ENCODE measurements at regions not wholly inside any gene's neighbourhood (a gene's known extent, or its start where the extent isn't known, plus 50 kb on each side); places are given as distances from the start of the nearest gene placed in this dataset.

DNA sequence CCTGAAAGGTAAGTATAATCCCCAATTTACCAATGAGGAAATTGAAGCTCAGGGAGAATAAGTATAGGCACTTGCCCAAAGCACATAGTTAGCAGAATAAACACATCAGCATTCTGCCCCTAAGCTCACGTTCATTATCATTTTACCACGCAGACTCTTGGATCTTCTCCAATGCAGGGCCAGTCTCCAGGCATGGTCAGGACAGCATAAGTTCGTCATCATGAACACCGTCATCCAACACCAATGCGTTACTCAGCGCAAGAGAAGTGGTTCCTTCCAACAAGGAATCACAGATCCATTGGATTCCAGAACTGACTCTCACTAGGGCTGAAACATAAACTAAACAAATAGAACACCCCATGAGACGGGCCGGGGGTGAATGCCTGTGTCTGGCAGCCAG is 86.5 kb upstream of the GPM6B start:
- DNase-seq (ENCODE audit: low read depth) = no peak

DNA sequence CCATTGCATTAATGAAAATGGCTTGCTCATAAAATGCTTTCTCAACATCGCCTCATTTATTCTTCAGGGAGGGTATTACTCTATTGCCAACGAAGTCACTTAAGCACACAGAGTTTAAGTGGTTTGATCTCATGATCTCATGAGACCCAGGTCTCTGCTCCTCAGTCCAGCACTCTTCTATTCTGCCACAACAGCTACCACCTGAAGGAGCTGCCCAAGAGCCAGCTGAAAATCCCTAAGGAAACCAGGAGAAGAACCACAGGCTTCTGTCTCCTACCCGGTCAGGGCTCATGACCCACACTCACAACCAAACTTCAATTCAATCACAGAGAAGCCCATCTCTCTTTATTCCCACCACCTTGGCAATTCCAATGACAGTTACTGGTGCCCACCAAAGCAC is 85.5 kb upstream of the GPM6B start:
- DNase-seq (ENCODE audit: low read depth) = no peak

DNA sequence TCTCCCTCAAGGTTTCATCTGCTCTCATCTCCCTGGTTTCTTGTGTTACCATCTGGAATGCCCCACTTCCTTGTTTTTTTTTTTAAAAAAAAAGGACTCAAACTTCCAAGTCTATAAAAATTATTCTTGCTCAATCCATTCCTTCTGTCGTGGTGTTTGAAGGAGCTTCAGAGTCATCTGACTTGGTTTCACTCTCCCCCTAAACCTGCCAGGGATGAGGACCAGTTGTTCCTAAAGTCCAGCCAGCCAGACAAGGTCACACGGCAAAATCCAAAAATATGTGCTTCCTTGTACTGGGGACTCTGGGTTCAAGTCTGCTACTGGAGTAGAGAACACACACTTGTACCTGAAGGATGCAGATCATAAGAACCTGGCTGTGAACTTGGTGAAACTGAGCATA is 84.5 kb upstream of the GPM6B start:
- DNase-seq (ENCODE audit: low read depth) = no peak

DNA sequence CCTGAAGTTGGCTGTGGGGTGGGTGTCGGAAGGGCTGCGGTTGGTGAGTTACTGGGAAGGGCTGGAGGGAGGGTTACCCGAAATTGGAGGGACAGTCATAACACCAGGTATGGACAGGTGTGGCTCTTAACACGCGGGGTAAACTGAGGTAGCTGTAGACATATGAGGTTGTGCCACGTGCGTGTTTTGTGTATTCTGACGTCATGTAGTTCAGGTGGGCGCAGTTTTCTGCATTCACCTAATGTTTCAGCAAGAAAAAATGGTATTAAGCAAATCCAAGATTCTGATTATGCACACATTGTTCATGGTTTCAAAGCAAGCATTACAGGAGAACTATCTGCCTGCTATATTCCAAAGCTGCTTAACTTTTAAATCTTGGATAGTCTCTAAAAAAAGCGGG is 83.5 kb upstream of the GPM6B start:
- no peak for DNase-seq (ENCODE audit: low read depth)

DNA sequence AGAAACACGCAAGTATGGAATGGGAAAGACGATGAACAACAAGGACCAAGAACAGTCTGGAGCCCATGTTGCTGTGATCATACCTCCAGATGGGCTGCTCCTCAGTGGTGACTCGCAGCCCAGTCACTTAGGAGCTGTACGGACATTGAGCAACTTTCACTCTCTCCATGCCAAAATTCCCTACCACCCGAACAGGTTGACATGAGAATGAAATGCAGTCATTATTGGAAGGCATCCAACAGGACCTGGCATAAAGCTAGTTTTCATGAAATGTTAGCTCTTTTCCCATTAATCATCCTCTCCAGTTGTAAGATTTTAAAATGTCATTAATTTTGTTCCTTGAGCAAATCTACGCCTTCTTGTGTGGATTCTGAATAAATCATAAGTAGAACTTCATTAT is 82.7 kb upstream of the GPM6B start:
- peak; percentile 16 for DNase-seq (ENCODE audit: low read depth)

DNA sequence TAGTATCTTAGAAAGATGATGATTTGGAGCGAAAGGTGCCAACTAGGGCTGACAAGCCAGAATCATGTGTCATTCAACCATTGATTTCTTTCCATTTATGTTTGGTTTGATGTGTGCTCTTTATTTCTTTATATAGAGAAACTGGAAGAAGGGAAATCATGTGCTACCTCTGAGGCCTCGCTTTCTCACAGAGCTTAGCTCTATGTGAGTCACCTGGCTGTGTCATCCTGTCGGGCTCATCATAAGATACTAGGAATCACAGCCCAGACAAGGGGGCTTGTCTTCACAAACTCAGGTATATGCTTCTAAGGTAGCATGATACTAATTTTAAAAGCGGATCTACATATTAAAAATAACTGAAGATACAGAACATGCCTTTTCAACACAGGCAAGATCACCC is 81.7 kb upstream of the GPM6B start:
- DNase-seq (ENCODE audit: low read depth) = no peak

DNA sequence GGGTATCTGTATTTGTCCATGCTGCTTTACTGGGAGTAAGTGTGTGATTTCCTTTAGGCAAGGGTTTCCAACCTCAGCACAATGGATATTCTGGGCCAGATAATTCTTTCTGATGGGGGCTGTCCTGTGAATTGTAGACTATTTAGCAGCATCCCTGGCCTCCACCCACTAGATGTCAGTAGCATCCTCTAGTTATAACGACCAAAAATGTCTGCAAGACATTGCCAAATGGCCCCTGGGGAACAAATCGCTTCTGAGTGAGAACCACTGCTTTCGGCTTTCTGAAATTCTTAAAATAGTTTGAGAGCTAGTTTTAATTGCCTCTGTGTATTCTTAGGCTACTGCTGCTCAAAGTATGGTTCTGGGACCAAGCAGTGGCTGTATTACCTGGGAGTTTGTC is 81.2 kb upstream of the GPM6B start:
- DNase-seq (ENCODE audit: low read depth) = no peak

DNA sequence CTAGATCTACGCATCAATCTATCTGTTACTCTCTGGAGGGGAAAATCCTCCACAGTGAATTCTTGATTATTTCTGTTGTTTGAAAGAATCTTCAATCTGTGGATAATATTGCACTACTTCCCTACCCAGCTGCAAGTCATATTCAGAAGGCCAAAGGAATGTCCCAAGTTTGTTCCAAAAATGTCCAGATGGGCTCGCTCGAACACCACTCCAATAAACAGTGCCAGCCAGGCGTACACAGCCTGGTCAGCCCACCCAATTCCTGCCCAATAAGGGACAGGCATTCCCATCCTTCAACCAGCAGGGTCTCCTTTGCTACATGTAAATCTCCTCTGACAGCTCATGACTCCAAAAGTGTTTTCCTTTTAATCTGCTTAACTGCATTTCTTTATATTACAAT is 80.7 kb upstream of the GPM6B start:
- no peak for DNase-seq (ENCODE audit: low read depth)

DNA sequence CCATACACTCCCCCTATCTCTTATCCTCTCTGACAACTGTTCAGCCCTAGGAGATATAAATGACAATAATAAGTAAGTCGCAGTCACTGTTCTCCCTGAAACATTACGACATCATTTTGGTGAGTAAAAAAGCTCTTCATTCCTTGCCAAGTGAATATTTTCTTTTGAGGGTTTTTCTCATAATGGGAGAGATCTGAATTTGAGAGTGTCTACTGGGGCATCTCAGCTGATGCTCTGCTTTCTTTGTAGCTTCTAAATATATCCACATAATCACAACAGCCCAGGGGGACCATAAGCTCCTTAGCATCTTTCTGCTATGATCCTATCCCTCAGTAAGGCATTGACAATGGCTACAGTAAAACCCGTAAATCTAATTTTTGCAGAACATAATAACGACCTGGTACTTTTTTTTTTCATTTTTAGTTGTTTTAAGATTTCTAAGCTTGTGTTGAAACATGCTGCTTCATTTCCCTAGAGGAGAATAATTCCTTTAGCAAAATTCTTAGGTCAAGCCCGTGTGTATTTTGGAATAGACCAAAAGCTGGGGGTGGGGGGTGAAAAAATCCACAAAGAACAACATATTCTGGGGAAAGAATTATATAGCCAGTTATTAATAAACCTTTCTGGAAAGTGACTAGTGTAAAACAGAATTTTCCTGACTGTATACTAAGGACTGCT is 78.1 kb upstream of the GPM6B start:
- DNase-seq (ENCODE audit: low read depth) = no peak

DNA sequence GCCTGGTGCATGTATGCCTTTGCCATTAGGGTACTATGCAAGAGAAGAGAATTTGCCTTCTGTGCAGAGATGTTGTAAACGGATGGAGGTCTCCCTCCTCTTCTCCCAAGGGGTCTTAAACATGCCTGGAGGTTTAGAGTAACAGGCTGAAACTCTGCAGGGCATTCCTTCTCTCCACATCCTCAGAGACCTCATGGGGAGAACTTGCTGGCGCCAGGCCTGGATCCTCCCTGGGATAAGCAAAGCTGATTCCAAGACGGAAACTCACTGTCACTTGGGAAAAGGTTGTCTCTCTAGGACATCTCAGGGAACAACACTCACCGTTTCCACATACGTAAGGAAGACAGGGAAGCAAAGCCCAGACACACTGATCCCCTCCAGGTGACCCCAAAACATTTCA is 76.9 kb upstream of the GPM6B start:
- DNase-seq (ENCODE audit: low read depth) = no peak

DNA sequence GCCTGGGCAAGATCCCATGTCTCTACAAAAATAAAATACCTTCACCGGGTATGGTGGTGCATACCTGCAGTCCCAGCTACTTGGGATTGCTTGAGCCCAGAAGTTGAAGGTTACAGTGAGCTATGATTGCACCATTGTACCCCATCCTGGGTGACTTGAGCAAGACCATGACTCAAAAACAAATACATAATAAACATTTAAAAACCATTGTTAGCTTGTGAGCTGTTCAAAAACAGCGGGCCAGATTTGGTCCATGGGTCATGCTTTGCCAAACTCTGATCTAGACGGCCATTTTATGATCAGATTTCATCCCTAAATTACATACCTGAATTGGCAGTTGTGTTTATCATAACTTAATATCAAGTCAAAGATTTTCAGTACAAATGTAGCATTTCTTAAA is 76.0 kb upstream of the GPM6B start:
- DNase-seq (ENCODE audit: low read depth) = no peak

DNA sequence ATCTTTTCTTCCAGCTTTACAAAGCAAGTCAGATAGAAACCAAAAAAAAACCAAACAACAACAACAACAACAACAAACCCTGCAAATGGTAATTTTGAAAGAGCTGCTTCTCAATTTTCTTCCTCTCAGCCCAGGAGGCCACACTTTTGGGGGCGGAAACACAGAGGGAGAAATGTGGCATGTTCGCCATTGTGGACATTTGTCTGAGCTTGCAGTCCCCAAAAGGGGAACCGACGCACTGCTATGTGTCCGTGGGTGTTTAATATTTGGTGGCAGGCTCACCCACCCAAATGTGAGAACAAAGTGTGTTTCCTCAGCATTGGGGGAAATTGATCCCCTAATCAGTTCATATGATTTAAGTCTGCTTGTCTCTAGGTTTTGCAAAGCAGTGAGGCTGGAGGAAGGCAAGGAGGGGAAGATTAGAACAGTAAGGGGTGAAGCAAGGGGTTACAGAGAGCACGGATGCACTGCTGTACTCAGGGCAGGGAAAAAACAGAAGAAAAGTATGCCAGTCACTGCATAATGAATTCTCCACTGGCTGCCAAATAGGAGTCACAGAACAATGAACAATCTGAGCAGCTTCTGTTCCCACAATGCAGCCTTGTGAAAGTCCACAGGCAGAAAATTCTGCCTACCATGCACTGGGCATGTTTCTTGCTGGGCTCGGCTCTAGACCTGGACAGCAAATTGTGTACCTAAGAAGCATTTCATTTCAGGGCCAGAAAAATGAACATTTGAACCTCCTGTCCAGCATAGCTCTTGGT is 74.7 kb upstream of the GPM6B start:
- no peak for DNase-seq (ENCODE audit: low read depth)

DNA sequence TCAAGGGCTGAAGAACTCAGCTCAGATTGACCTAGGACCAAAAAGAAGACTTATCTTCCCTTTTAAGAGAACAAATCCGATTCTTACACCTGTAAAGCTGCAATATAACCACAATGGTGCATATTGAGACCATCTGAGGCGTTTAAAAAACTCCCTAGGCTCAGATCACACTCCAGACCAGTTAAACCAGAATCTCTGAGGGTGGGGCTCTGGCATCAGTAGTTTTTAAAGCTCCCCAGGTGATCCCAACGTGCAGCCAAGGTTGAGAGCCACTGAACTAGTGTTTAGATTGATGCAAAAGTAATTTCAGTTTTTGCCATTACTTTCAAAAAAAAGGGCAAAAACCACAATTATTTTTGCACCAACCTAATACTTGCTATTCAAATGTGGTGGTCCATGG is 73.9 kb upstream of the GPM6B start:
- no peak for DNase-seq (ENCODE audit: low read depth)

DNA sequence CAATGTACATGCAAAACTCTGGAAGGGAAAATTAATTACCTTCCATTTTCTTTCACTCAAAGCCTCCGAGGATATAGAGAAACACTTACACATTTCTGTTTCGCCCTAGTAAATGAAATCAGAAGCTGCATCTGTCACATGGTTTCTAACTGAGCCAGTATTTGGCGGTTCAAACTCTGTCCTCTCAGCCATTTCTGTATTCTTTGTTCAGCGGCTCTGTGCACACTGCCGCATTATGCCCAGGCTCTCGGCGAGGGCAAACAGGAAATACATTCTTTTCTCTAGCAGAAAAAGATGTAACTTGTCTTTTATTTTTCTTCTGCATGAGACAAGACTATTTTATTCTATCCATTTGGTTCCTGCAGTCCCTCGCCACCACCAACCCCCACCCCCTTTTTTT is 71.4 kb upstream of the GPM6B start:
- DNase-seq (ENCODE audit: low read depth) = no peak

DNA sequence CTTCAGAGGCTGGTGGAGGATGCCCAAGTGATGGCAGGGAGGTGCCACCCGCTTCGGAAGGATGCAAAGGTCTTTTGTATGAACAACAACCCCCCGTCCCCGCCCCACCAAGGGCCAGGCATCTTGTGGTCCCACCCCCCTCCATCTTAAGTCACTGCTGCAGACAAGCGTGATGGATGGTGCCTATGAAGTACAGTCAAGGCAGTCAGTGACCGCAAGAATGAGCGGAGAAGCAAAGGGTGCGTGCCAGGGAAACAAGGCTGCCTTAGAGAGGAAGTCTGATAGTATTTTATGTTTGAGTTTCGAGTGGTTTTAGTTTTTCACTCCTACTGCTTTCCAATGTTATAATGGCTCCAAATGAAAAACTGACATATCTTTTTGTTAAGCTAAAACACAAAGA is 68.7 kb upstream of the GPM6B start:
- DNase-seq (ENCODE audit: low read depth) = no peak

DNA sequence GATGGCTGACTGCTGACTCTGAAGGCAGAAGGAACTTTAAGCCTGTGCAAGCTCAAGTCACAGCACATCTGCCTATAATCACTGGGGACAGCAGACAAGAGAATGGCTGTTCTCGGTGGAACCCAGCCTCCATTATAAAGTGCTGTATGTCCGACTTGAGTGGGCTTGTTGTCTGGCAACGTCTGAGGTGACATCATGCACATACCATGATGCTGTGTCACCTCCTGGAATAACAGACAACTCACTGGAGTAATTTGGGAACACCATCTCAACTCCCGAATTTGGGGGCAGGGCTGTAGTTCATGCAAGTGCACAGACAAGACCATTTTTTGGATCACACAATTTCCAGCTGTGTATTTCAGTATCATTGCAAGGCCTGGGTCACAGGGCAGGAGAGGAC is 59.8 kb upstream of the GPM6B start:
- no peak for DNase-seq (ENCODE audit: low read depth)

DNA sequence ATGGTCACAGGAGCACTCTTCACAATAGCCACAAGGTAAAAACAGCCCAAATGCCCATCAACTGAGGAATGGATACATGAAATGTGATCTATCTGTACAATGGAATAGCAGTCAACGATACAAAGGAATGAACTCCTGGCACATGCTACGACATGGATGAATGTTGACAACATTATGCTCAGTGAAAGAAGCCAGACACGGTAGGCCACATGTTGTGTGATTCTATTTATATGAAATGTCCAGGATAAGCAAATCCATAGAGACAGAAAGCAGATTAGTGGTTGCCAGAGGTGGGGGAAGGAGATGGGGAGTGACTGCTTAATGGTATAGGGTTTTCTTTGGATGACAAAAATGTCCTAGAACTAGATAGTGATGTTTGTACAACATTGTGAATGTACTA is 58.7 kb upstream of the GPM6B start:
- DNase-seq (ENCODE audit: low read depth) = no peak

DNA sequence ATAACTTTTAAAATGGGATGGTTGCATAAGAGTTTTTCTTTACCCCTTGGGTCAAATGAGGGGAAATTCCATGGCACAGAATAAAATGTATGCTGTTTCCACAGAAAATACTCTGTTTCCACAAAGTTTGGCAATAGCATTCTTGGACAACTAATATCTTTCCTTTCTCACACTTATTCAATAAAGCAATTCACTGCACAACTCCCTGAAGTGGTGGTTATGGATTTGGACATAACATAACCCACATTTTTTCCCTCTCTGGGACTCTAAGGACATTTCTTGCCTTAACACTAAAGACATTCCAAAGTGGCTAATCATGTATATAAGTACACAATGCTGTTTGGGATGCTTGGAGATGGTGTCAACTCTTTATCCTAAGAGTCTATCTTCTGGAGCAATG is 51.7 kb upstream of the GPM6B start:
- peak; percentile 3 for DNase-seq (ENCODE audit: low read depth)
